Activated CD4-positive, alpha-beta T cell treated with anti-CD3 and anti-CD28 coated beads, Interleukin-2, amount 10 ng/mL, durations not matched to agents 7 days and 5 days (primary cell): ENCODE measurements at regions not wholly inside any gene's neighbourhood (a gene's known extent, or its start where the extent isn't known, plus 50 kb on each side); places are given as distances from the start of the nearest gene placed in this dataset.

ENCODE experiments used
- CTCF ChIA-PET: fragments of 350-600 bp; sonication (Branson Sonifier 250); formaldehyde crosslinking; loops from one replicate; lab custom pipeline; 2021; ENCODE audit warnings: antibody characterized with exemption; lab: Charles Lee
- POLR2A ChIA-PET: fragments of 350-600 bp; sonication (Branson Sonifier 250); formaldehyde crosslinking; loops from one replicate; lab custom pipeline; 2021; ENCODE audit warnings: antibody characterized with exemption; lab: Charles Lee
- DNase-seq: peaks from one replicate; pipeline ENCODE4 v3.0.0-alpha.2; 2020
- H3K27ac Mint-ChIP-seq: one replicate; pipeline ENCODE4 v1.8.0; 2021; ENCODE audit warnings: mild to moderate bottlenecking, moderate library complexity, mixed read lengths
- H3K27me3 Mint-ChIP-seq: one replicate; pipeline ENCODE4 v1.8.0; 2021; ENCODE audit warnings: mixed read lengths
- H3K36me3 Mint-ChIP-seq: one replicate; pipeline ENCODE4 v1.8.0; 2021; ENCODE audit warnings: low read depth, mixed read lengths
- H3K4me1 Mint-ChIP-seq: one replicate; pipeline ENCODE4 v1.8.0; 2021; ENCODE audit warnings: mixed read lengths
- H3K4me3 Mint-ChIP-seq: one replicate; pipeline ENCODE4 v1.8.0; 2021; ENCODE audit warnings: mild to moderate bottlenecking, moderate library complexity, mixed read lengths
- H3K9me3 Mint-ChIP-seq: one replicate; pipeline ENCODE4 v1.8.0; 2021; ENCODE audit warnings: mixed read lengths

DNA sequence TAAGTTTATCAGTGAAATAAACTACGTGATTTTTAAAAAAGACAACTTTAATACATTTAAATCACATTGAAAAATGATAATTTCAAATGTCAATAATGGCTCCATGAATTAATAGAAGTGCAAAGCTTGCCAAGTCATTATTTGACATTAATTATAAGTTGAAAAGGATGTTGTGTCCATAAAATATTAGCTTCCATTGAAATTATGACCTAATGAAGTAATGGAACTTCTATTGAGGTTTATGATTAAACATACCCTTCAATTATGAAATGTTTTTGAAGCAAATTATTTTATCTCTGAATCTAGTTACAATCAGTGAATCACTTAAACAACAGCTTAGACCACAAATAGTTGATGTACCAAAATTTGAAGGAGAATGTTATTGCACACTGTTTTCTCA lies 144.2 kb downstream of the SLITRK6 start:
- Mint-ChIP-seq H3K4me3 (no peak overlapping the region), H3K27me3 (no peaks in the 10 kb centered on the region), H3K36me3 (no peaks in the 10 kb centered on the region), H3K9me3 (no peaks in the 10 kb centered on the region), H3K4me1 (no peaks in the 10 kb centered on the region), H3K27ac (no peak overlapping the region)
- ChIA-PET POLR2A (no interaction called here), CTCF (no interaction called here)
- no peak for DNase-seq

DNA sequence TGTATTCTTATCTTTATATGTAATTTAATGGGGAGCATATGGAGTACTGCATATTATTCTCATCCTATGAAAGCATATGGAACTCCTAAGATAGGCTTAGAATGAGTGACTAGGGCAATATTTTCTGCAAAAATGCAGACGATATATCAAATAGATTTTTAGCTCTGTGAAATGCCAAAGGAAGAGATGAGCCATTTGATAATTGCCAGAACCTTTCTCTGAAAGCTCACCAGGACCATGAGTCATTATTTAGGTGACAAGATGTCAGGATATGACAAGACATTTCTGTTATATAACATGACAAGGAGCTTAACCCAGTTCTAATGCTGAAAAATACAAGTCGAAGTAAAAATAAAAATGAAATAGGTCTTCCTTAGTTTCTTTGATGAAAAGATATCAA lies 145.0 kb downstream of the SLITRK6 start:
- no peaks in the 10 kb centered on the region for H3K27me3 Mint-ChIP-seq
- H3K9me3 Mint-ChIP-seq = no peaks in the 10 kb centered on the region
- H3K27ac Mint-ChIP-seq = no peak overlapping the region
- no peak overlapping the region for H3K4me3 Mint-ChIP-seq
- DNase-seq = no peak
- H3K36me3 Mint-ChIP-seq = no peaks in the 10 kb centered on the region
- H3K4me1 Mint-ChIP-seq = no peaks in the 10 kb centered on the region
- CTCF ChIA-PET = no interaction called here
- POLR2A ChIA-PET = no interaction called here

DNA sequence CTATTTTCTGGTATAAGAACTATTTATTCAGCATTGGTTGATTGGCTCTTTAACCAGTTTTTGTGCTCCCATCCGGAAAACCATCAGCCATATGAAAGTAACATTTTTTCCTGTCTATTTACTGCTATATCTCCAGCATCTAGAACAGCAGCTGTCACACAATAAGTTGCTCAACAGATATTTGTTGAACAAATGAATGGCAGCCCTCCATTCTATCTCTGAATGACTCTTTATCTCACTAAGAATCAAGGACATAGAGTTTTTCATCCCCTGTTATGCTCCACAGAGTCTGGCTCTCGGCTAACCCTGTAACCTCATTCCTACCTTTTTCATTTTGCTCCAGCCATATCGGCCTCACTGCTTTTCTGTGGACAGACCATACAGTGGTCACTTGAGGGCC lies 145.5 kb downstream of the SLITRK6 start:
- ChIA-PET CTCF (no interaction called here), POLR2A (no interaction called here)

DNA sequence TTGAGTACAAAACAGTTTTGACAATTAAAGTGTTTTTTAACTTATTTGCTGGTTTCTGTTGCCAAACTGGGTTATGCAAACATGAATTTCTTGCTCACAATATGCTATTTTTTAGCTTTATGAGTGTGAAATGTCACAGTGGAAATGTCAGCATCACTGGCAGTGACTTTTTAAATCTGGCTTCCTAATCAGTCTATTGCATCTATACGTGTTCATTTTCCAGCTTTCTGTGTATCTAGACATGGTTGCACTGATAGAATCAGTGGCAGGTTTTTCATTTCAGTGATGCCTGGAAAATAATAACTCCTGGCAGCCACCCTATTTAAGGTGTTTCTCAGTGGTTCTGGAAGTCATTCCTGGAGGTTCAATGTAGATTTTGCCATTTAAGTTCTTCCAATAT lies 146.7 kb downstream of the SLITRK6 start:
- Mint-ChIP-seq H3K27ac (no peak overlapping the region), H3K36me3 (no peaks in the 10 kb centered on the region), H3K27me3 (no peaks in the 10 kb centered on the region), H3K4me3 (no peak overlapping the region), H3K9me3 (no peaks in the 10 kb centered on the region), H3K4me1 (no peaks in the 10 kb centered on the region)
- no peak for DNase-seq
- ChIA-PET POLR2A (no interaction called here), CTCF (no interaction called here)

More for the DNA sequence above, 145.5 kb downstream of the SLITRK6 start:
- no peaks in the 10 kb centered on the region for H3K36me3 Mint-ChIP-seq
- H3K27ac Mint-ChIP-seq = no peak overlapping the region
- H3K9me3 Mint-ChIP-seq = no peaks in the 10 kb centered on the region
- no peak overlapping the region for H3K4me3 Mint-ChIP-seq
- no peaks in the 10 kb centered on the region for H3K4me1 Mint-ChIP-seq
- no peaks in the 10 kb centered on the region for H3K27me3 Mint-ChIP-seq
- no peak for DNase-seq

DNA sequence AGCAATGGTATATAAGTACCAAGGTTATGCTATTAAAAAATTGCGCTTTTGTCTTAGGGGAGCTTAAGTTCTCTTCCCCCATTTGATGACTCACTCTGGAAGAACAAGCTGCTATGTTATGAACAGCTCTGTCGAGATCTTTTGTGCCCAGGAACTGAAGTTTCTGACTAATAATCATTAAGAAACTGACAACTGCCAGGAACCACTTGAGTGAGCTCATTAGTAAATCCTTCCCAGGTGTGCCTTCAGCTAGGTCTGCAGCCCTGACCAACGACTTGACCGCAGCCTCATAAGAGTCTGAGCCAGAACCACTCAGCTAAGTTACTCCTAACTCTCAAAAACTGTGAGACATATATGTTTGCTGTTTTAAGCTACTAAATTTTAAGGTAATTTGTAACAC lies 147.8 kb downstream of the SLITRK6 start:
- POLR2A ChIA-PET = no interaction called here
- H3K36me3 Mint-ChIP-seq = no peaks in the 10 kb centered on the region
- CTCF ChIA-PET = no interaction called here
- no peak overlapping the region for H3K4me3 Mint-ChIP-seq
- H3K9me3 Mint-ChIP-seq = no peaks in the 10 kb centered on the region
- DNase-seq = no peak
- no peak overlapping the region for H3K27ac Mint-ChIP-seq
- H3K27me3 Mint-ChIP-seq = no peaks in the 10 kb centered on the region
- H3K4me1 Mint-ChIP-seq = no peaks in the 10 kb centered on the region

DNA sequence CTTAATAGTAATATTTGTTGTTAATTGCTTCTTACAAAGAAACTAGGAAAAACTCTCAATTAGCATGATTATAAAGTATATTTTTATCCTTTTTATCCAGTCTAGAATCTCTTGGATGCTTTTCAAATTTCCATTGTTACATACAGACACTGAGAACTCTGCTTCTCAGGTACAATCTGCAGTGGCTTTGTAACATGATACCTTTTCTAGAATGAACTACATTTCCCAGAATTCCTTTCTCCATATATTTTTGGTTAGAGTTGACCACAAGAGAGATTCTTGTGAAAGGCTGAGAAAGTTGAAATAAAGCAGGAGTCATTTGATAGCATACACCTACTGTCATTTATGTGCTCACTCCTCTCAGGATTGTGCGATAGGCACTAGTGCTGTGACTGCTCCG lies 148.6 kb downstream of the SLITRK6 start:
- ChIA-PET POLR2A (no interaction called here), CTCF (no interaction called here)
- Mint-ChIP-seq H3K27ac (no peak overlapping the region), H3K4me1 (no peaks in the 10 kb centered on the region), H3K9me3 (no peaks in the 10 kb centered on the region), H3K4me3 (no peak overlapping the region), H3K36me3 (no peaks in the 10 kb centered on the region), H3K27me3 (no peaks in the 10 kb centered on the region)
- no peak for DNase-seq

DNA sequence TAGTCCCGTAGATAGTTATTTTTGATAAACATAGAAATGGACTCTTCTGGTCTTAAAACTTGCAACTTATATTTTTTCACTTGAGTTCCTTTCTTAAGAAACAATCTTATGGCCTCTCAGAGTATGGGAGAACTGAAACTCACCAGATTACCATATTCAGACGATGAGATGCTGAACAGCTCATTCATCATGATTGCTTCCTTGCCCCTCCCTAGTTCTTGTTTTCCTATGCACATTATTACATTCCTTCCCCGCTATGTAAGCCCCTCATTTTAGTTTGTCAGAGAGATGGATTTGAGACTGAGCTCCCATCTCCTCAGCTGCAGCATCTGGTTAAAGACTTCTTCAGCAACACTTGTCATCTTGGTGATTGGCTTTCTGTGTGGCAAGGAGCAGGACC lies 158.5 kb downstream of the SLITRK6 start:
- CTCF ChIA-PET = no interaction called here
- H3K9me3 Mint-ChIP-seq = no peaks in the 10 kb centered on the region
- no peak overlapping the region for H3K4me3 Mint-ChIP-seq
- H3K27ac Mint-ChIP-seq = no peak overlapping the region
- no peaks in the 10 kb centered on the region for H3K27me3 Mint-ChIP-seq
- H3K36me3 Mint-ChIP-seq = no peaks in the 10 kb centered on the region
- no peaks in the 10 kb centered on the region for H3K4me1 Mint-ChIP-seq
- POLR2A ChIA-PET = no interaction called here
- no peak for DNase-seq

DNA sequence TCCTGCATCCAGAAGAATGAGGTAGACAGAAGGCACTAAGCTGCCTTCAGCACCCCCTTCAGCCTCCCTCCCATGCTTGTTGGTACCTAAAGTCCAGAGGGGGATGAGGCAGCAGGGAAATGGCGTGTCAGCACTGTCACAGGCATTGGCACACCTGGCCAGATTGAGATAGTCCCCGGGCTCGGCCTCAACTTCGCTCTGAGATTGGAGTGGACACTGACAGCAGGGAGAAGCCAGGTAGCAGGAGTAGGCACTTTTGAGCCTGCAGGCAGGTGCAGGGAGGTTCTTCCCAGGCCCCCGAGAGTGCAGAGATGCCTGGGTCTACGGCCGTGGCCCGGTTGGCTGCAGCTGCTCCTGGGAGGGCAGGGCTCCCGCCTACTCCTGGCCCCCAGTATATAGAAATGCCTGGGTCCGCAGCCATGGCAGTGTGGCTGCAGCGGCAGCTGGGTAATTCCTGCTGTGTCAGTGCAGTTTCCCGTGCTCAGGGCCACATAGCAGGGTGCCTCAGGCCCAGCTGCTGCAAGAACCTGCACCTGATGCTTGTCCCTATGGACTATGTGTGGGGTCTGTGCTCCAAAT lies 160.3 kb downstream of the SLITRK6 start:
- no peaks in the 10 kb centered on the region for H3K36me3 Mint-ChIP-seq
- ChIA-PET POLR2A (no interaction called here), CTCF (no interaction called here)
- no peaks in the 10 kb centered on the region for H3K4me1 Mint-ChIP-seq
- H3K27me3 Mint-ChIP-seq = no peaks in the 10 kb centered on the region
- no peak overlapping the region for H3K27ac Mint-ChIP-seq
- DNase-seq = no peak
- H3K9me3 Mint-ChIP-seq = no peaks in the 10 kb centered on the region
- H3K4me3 Mint-ChIP-seq = no peak overlapping the region

DNA sequence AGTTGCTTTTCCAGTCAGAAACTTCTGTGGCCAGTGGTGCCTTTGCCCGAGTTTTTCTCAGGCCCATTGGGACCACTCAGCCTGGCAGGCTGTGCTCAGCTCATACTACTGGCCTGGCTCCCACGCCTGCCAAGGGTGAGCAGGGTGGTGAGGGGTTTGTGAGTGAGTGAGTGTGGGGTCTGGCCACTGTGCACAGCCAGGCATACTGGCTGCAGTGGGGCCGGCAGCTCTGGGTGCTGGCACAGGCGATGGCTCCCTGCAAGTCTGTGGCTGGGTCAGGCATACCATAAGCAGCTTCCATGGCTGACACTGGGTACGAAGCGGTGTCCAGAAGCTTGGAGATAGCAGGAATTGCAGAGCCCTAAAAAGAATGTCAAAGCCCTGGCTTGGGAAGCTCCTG lies 161.0 kb downstream of the SLITRK6 start:
- CTCF ChIA-PET = no interaction called here
- H3K4me1 Mint-ChIP-seq = no peaks in the 10 kb centered on the region

DNA sequence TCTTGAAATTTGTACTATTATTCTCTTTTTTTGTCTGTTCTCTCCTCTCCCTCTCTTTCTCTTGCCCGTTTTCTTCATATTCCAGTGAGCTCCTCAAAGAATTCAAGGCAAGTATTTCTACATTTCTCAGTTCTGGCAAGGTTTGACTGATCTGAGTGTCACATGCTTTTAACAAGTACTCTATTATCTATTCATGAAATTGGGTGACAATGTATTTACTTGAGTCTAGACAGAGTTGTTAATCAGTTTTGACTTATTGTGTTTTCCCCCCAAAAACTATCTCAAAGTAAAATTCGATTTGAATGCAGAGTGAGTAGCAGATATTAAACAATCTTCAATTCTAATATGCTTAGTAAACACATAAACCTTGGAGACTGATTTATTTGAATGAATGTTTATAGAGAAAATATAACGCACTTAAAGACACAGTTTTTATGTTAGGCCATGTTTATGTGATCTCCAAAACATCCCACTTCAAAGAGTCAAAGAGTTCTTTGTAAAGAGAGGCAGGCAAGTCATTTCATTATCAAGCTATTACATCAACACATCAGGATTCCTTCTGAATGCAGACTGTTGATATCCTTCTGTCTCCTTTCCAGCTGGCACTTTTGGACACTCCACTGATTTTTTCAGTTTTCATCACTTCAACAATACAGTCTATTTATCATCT lies 166.6 kb downstream of the SLITRK6 start:
- Mint-ChIP-seq H3K9me3 (no peaks in the 10 kb centered on the region), H3K4me1 (no peaks in the 10 kb centered on the region), H3K4me3 (no peak overlapping the region), H3K36me3 (no peaks in the 10 kb centered on the region), H3K27ac (no peak overlapping the region), H3K27me3 (no peaks in the 10 kb centered on the region)
- ChIA-PET POLR2A (no interaction called here), CTCF (no interaction called here)
- DNase-seq = no peak

More for the DNA sequence above, 161.0 kb downstream of the SLITRK6 start:
- H3K4me3 Mint-ChIP-seq = no peak overlapping the region
- no peaks in the 10 kb centered on the region for H3K9me3 Mint-ChIP-seq
- H3K36me3 Mint-ChIP-seq = no peaks in the 10 kb centered on the region
- no peak overlapping the region for H3K27ac Mint-ChIP-seq
- H3K27me3 Mint-ChIP-seq = no peaks in the 10 kb centered on the region
- POLR2A ChIA-PET = no interaction called here
- no peak for DNase-seq

DNA sequence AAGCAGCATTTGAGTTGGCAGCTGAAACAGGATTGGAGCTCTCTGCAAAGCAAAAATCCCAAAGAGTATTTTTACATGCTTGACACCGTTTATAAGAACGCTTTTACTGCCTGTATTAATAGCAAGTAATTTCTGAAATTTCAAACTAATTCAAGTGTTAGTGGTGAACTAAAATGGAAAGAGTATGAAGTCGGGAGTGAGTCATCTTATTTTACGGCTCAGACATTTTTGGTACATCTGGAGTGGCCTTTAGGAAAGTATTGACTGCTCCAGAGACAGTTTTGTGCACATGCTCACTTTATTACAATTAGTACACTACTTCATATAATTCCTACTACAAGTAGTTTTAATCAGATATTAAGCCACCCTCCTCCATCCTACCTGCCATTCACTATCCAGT lies 167.4 kb downstream of the SLITRK6 start:
- Mint-ChIP-seq H3K36me3 (no peaks in the 10 kb centered on the region), H3K4me1 (no peaks in the 10 kb centered on the region), H3K9me3 (no peaks in the 10 kb centered on the region), H3K27me3 (no peaks in the 10 kb centered on the region), H3K27ac (no peak overlapping the region), H3K4me3 (no peak overlapping the region)
- ChIA-PET CTCF (no interaction called here), POLR2A (no interaction called here)
- no peak for DNase-seq

DNA sequence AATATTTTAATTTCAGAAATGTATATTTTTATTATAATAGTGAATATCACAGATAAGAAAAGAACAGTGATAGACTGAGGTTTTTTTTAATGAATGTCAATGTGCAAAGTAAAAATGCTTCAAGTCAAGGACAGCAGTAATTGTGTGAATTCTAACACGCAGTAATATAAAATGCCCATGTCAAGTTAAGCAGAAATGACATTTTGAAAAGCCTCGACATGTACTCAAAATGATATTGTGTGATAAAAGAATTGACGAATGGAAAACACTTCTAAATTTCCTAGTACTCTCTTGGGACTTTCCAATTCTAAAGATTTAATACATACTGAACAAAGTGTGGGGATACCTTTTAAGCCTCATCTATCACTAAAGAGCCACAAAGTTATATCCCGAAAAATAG lies 172.6 kb downstream of the SLITRK6 start:
- Mint-ChIP-seq H3K4me1 (no peaks in the 10 kb centered on the region), H3K9me3 (no peaks in the 10 kb centered on the region), H3K4me3 (no peak overlapping the region), H3K36me3 (no peaks in the 10 kb centered on the region), H3K27ac (no peak overlapping the region), H3K27me3 (no peaks in the 10 kb centered on the region)
- POLR2A ChIA-PET = no interaction called here
- DNase-seq = no peak
- CTCF ChIA-PET = no interaction called here

DNA sequence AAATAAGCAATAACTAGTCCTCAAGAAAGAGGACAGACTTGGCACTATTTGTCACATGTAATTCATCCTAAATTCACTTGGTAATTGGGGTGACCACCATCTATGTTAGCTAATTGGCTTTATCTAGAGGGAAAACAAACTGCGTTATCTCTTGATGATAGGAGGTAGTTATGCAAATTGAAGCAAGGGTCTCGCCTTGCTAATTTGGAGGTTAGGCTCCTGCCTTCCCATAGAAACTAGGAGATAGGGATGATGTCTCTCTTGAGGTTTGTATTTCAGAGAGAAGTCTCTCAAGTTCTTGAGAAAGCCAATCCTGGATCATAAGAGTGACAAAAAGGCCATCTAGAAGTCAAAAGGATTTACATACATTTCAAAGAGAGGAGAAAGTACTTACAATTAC lies 179.9 kb downstream of the SLITRK6 start:
- Mint-ChIP-seq H3K27me3 (no peaks in the 10 kb centered on the region), H3K9me3 (peaks cover 9% of the 10 kb centered on the region), H3K36me3 (no peaks in the 10 kb centered on the region), H3K4me1 (no peaks in the 10 kb centered on the region), H3K27ac (no peak overlapping the region), H3K4me3 (no peak overlapping the region)
- CTCF ChIA-PET = no interaction called here
- no peak for DNase-seq
- POLR2A ChIA-PET = no interaction called here

DNA sequence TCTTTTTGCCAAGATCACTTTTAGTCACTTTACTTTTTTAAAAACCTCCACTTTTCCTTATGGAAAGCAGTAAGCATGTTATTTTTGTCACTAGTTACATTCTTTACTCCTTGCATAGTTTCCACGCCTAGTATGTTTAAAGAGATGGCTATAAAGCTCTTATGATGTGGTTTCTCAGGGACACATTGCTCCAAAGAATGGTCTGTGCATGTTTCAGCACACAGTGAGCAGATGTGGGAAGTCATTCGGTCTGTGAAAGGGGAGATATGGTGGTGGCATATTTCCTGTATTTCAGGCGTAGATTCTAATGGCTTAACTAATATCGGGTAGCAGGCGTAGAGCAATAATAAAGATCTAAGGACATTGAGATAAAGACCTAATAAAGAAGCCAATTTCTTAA lies 180.7 kb downstream of the SLITRK6 start:
- no peaks in the 10 kb centered on the region for H3K36me3 Mint-ChIP-seq
- H3K4me3 Mint-ChIP-seq = no peak overlapping the region
- H3K4me1 Mint-ChIP-seq = no peaks in the 10 kb centered on the region
- ChIA-PET POLR2A (no interaction called here), CTCF (no interaction called here)
- H3K9me3 Mint-ChIP-seq = peaks cover 9% of the 10 kb centered on the region
- no peak for DNase-seq
- no peaks in the 10 kb centered on the region for H3K27me3 Mint-ChIP-seq
- no peak overlapping the region for H3K27ac Mint-ChIP-seq
